ENCODE measurements at regions not wholly inside any gene's neighbourhood (a gene's known extent, or its start where the extent isn't known, plus 50 kb on each side); places are given as distances from the start of the nearest gene placed in this dataset.

DNA sequence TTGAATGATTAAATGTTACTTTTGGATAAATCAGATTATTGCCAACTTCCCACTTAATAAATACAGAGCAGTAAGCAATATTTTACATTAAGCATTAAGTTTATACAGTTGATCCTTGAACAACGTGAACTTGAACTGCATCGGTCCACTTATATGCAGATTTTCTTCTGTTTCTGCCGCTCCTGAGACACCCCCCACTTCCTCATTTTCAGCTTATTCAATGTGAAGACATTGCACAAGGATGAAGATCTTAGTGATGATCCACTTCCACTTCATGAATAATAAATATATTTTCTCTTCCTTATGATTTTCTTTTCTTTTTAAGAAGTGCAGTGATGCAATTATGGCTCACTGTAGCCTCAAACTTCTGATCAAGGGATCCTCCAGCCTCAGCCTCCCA lies 167.2 kb downstream of the LINC00237 start:
- Histone ChIP-seq H3K4me1 (no peaks in the 10 kb centered on the region), H3K4me3 (no peak overlapping the region), H3K36me3 (no peaks in the 10 kb centered on the region), H3K9me3 (no peaks in the 10 kb centered on the region), H3K27me3 (no peaks in the 10 kb centered on the region), H3K27ac (no peak overlapping the region)
- intact Hi-C loops (cut with DNase I), result no loop called here
- DNase-seq (no peak), ATAC-seq (no peak)
- TF ChIP-seq, protein P1, sequence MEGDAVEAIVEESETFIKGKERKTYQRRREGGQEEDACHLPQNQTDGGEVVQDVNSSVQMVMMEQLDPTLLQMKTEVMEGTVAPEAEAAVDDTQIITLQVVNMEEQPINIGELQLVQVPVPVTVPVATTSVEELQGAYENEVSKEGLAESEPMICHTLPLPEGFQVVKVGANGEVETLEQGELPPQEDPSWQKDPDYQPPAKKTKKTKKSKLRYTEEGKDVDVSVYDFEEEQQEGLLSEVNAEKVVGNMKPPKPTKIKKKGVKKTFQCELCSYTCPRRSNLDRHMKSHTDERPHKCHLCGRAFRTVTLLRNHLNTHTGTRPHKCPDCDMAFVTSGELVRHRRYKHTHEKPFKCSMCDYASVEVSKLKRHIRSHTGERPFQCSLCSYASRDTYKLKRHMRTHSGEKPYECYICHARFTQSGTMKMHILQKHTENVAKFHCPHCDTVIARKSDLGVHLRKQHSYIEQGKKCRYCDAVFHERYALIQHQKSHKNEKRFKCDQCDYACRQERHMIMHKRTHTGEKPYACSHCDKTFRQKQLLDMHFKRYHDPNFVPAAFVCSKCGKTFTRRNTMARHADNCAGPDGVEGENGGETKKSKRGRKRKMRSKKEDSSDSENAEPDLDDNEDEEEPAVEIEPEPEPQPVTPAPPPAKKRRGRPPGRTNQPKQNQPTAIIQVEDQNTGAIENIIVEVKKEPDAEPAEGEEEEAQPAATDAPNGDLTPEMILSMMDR (IDR thresholded peaks at IDR 0.05), result no peak

DNA sequence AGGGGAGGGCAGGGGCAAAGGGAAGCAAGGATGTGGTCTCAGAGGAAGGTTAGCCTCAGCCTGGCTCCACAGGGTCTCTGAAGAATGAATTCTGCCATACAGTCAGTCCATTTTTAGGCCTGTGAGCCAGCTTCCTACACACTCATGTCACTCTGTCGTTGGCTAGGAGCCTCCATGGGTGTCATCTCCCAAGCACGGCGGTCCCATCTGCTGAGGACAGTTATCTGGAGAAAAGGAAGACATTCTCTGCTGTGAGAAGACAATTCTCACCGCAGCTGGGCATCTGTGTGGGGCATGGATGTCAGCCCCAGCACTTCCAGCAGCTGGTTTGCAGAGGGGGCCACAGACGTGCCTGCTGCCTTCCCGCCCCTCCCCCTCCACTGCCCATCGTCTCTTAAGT lies 167.6 kb downstream of the LINC00237 start:
- TF ChIP-seq, protein P1 (IDR thresholded peaks at IDR 0.05), result no peak
- H3K4me3 ChIP-seq, result no peak overlapping the region
- no peaks in the 10 kb centered on the region for H3K9me3 ChIP-seq
- intact Hi-C loops (cut with DNase I), result no loop called here
- DNase-seq (no peak), ATAC-seq (no peak)
- H3K27me3 ChIP-seq, result peaks cover 4% of the 10 kb centered on the region
- H3K27ac ChIP-seq, result no peak overlapping the region
- no peaks in the 10 kb centered on the region for H3K36me3 ChIP-seq
- no peaks in the 10 kb centered on the region for H3K4me1 ChIP-seq

DNA sequence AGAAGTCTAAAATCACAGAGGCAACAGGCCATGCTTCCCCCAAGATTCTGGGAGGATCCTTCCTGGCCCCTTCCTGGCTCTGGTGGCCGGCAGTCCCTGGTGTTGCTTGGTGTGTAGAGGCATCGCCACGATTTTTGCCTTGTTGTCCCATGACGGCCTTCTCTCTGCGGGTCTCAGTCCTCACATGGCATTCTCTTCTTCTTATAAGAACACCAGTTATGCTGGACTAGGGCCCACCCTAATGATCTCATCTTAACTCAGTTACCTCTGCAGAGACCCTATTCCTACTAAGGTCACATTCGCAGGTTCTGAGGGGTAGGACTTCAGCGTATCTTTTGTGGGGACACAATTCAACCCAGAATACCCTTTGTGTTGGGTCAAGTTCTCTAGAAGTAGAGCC lies 168.0 kb downstream of the LINC00237 start:
- no peaks in the 10 kb centered on the region for H3K4me1 ChIP-seq
- H3K27me3 ChIP-seq, result peaks cover 6% of the 10 kb centered on the region
- H3K9me3 ChIP-seq, result no peaks in the 10 kb centered on the region
- intact Hi-C loops (cut with DNase I), result no loop called here
- ATAC-seq (no peak), DNase-seq (no peak)
- H3K4me3 ChIP-seq, result no peak overlapping the region
- TF ChIP-seq, protein P1 (IDR thresholded peaks at IDR 0.05), result no peak
- H3K27ac ChIP-seq, result no peak overlapping the region
- H3K36me3 ChIP-seq, result no peaks in the 10 kb centered on the region

DNA sequence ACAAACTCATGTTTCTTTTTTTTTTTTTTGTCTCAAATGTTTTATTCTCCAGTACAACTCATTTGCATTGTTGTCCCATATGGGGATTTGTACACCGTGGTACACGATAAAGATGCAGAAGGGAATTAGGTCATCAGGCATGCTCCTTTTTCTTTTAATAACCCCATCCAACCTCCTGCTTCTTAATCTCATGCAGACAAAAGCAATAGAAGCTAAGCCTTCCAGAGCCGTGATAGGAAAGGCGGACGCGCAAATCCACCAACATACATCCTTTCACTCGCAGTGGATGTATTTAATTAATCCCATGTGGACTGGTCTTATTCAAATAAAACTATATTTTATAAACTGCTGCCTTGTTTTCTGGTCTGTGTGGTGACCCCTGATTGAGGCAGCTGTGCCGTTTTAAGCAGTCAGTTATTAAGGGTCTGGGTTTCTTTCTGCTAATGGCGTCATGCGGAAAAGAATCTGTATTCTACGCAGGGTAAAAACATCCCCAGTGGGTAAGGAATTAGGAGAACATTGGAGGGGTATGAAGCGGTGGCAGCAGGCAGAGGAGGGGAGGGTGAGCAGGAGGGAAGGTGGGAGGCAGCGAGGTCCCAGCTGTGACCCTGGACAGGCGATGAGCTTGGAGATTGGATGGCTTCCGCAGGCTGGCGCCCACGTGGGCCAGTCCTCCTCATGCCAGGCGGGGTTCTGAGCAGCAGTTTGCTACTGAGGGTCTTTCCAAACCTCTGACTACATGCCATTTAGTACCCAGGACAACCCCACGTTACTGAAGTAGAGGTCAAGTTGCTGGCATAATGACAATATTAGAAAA lies 172.8 kb downstream of the LINC00237 start:
- Histone ChIP-seq H3K36me3 (no peaks in the 10 kb centered on the region), H3K27ac (no peak overlapping the region), H3K27me3 (peaks cover 6% of the 10 kb centered on the region), H3K4me3 (no peak overlapping the region), H3K9me3 (no peaks in the 10 kb centered on the region), H3K4me1 (no peaks in the 10 kb centered on the region)
- TF ChIP-seq, protein P1 (IDR thresholded peaks at IDR 0.05), result no peak
- ATAC-seq (no peak), DNase-seq (no peak)
- intact Hi-C loops (cut with DNase I), result no loop called here

DNA sequence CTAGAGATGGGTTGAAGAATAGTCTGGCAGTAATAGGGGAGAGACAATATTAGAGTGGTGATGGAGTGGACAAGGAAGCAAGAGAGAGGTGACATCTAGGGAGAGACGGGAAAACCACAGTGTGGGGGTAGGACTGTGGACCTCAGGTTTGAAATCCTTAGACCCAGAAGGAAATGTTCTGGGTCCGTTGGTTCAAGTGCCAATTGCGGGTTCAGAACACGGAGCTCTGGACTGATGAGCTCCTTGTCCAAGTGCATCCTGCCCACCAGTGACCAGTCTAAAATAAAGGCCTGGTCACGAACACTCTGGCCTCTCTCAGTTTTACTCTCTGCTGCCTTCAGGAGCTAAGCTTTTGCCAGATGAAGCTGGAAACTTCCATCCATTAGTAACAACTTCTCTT lies 174.0 kb downstream of the LINC00237 start:
- no peaks in the 10 kb centered on the region for H3K9me3 ChIP-seq
- ATAC-seq (no peak), DNase-seq (no peak)
- H3K36me3 ChIP-seq, result no peaks in the 10 kb centered on the region
- TF ChIP-seq, protein P1 (IDR thresholded peaks at IDR 0.05), result no peak
- peaks cover 6% of the 10 kb centered on the region for H3K27me3 ChIP-seq
- H3K4me3 ChIP-seq, result no peak overlapping the region
- no peaks in the 10 kb centered on the region for H3K4me1 ChIP-seq
- intact Hi-C loops (cut with DNase I), result no loop called here
- no peak overlapping the region for H3K27ac ChIP-seq

Data from upper lobe of right lung (tissue), 1 donor.